ENCODE measurements at regions not wholly inside any gene's neighbourhood (a gene's known extent, or its start where the extent isn't known, plus 50 kb on each side); places are given as distances from the start of the nearest gene placed in this dataset.

DNA sequence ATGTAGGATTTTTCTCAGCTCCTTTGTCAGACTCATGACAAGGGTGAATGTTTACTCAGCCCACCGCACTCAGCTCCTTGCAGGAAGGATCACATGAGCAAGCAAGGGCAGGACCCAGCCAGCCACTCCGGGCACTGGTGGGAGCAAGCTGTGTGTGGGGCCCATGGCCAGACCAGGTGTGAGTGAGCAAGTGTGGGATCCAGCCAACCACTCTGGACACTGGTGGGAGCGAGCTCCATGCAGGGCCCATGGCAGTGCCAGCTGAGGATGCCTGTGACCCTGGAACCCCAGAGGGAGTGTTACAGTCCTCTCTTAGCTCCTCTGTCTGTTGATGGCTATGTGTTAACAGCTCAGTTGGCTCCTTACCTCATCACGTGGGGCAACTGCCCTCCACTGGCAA, 2750.6 kb downstream of the PCDH7 start:
- H2AFZ ChIP-seq (ENCODE audit: insufficient read depth, low read depth, low read length, poor library complexity, severe bottlenecking), result no peak overlapping the region
- TF ChIP-seq, protein P1, sequence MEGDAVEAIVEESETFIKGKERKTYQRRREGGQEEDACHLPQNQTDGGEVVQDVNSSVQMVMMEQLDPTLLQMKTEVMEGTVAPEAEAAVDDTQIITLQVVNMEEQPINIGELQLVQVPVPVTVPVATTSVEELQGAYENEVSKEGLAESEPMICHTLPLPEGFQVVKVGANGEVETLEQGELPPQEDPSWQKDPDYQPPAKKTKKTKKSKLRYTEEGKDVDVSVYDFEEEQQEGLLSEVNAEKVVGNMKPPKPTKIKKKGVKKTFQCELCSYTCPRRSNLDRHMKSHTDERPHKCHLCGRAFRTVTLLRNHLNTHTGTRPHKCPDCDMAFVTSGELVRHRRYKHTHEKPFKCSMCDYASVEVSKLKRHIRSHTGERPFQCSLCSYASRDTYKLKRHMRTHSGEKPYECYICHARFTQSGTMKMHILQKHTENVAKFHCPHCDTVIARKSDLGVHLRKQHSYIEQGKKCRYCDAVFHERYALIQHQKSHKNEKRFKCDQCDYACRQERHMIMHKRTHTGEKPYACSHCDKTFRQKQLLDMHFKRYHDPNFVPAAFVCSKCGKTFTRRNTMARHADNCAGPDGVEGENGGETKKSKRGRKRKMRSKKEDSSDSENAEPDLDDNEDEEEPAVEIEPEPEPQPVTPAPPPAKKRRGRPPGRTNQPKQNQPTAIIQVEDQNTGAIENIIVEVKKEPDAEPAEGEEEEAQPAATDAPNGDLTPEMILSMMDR (IDR thresholded peaks at IDR 0.05), result no peak
- H3K36me3 ChIP-seq (replicated peaks in 1 of 2; ENCODE audit: control insufficient read depth in 1 of 2, insufficient read depth in 2 of 2, low read length in 2 of 2), result no peaks in the 10 kb centered on the region
- H3K27me3 Mint-ChIP-seq (ENCODE audit: low read depth in 3 of 3), result no peaks in the 10 kb centered on the region
- intact Hi-C loops (cut with micrococcal nuclease), result no loop called here
- H3K27ac ChIP-seq (ENCODE audit: low read depth in 1 of 2, low read length in 2 of 2), result no peak overlapping the region
- H3K27ac Mint-ChIP-seq, result no peak overlapping the region
- no peaks in the 10 kb centered on the region for H3K36me3 Mint-ChIP-seq
- no peaks in the 10 kb centered on the region for H4K20me1 ChIP-seq (ENCODE audit: insufficient read depth, low read length)
- WGBS (ENCODE audit: insufficient coverage), result 92% methylated on average over 4 of the region's 4 CpGs
- no peak overlapping the region for H3K9ac ChIP-seq (ENCODE audit: insufficient read depth, low read length, poor library complexity, severe bottlenecking)
- no peak overlapping the region for H3K4me3 Mint-ChIP-seq
- peaks cover 0 to 13% (median 0%) of the 10 kb centered on the region in 7 donors for H3K9me3 Mint-ChIP-seq
- no peaks in the 10 kb centered on the region for H3K79me2 ChIP-seq (ENCODE audit: insufficient read depth, low read length)
- H3K4me2 ChIP-seq (replicated peaks; ENCODE audit: extremely low read depth, low read length, poor library complexity, severe bottlenecking), result no peak overlapping the region
- no peaks in the 10 kb centered on the region for H3K27me3 ChIP-seq (ENCODE audit: control insufficient read depth in 2 of 2, insufficient read depth in 2 of 2, low read length in 2 of 2)
- H3K4me1 Mint-ChIP-seq, result no peaks in the 10 kb centered on the region
- no peak overlapping the region for H3K4me3 ChIP-seq (replicated peaks in 1 of 3; ENCODE audit: low read depth in 2 of 3, low read length in 3 of 3)
- peaks cover 3 to 12% of the 10 kb centered on the region in 2 donors for H3K9me3 ChIP-seq (replicated peaks in 1 of 2; ENCODE audit: control insufficient read depth in 1 of 2, insufficient read depth in 1 of 2, low read length in 2 of 2)
- H3K4me1 ChIP-seq (ENCODE audit: control insufficient read depth in 1 of 2, insufficient read depth in 2 of 2, low read length in 2 of 2), result no peaks in the 10 kb centered on the region
- DNase-seq, result no peak

DNA sequence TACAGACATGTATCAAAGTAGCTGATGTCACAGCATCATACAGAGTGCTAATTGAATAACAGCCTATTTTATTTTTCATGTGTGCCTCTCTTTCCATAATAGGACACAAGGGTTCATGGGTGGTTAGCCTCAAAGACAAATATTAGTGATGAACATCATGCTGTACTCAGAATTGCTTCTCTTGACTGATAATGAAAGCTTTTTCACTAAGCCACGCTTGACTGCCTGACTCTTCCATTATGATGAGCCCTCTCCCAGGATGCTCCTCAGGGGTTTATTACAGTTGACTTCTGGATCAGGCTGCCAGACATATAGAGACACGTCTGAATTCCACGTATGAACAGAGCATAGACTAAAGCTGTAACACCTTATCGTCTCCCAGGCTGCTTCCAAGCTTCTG, 2757.5 kb downstream of the PCDH7 start:
- 74% methylated on average over 3 of the region's 4 CpGs for WGBS (ENCODE audit: insufficient coverage)
- intact Hi-C loops (cut with micrococcal nuclease), result no loop called here
- H3K9ac ChIP-seq (ENCODE audit: insufficient read depth, low read length, poor library complexity, severe bottlenecking), result no peak overlapping the region
- H3K79me2 ChIP-seq (ENCODE audit: insufficient read depth, low read length), result no peaks in the 10 kb centered on the region
- TF ChIP-seq, protein P1 (IDR thresholded peaks at IDR 0.05), result no peak
- H3K9me3 ChIP-seq (replicated peaks in 1 of 2; ENCODE audit: control insufficient read depth in 1 of 2, insufficient read depth in 1 of 2, low read length in 2 of 2), result no peaks in the 10 kb centered on the region
- H3K9me3 Mint-ChIP-seq, result peaks cover 0 to 3% (median 0%) of the 10 kb centered on the region in 7 donors
- no peak overlapping the region for H3K27ac ChIP-seq (ENCODE audit: low read depth in 1 of 2, low read length in 2 of 2)
- H2AFZ ChIP-seq (ENCODE audit: insufficient read depth, low read depth, low read length, poor library complexity, severe bottlenecking), result no peak overlapping the region
- H3K4me2 ChIP-seq (replicated peaks; ENCODE audit: extremely low read depth, low read length, poor library complexity, severe bottlenecking), result no peak overlapping the region
- H3K4me1 ChIP-seq (ENCODE audit: control insufficient read depth in 1 of 2, insufficient read depth in 2 of 2, low read length in 2 of 2), result no peaks in the 10 kb centered on the region
- H3K4me3 Mint-ChIP-seq, result no peak overlapping the region
- H3K36me3 ChIP-seq (replicated peaks in 1 of 2; ENCODE audit: control insufficient read depth in 1 of 2, insufficient read depth in 2 of 2, low read length in 2 of 2), result no peaks in the 10 kb centered on the region
- H4K20me1 ChIP-seq (ENCODE audit: insufficient read depth, low read length), result no peaks in the 10 kb centered on the region
- no peaks in the 10 kb centered on the region for H3K27me3 ChIP-seq (ENCODE audit: control insufficient read depth in 2 of 2, insufficient read depth in 2 of 2, low read length in 2 of 2)
- no peaks in the 10 kb centered on the region for H3K27me3 Mint-ChIP-seq (ENCODE audit: low read depth in 3 of 3)
- H3K4me3 ChIP-seq (replicated peaks in 1 of 3; ENCODE audit: low read depth in 2 of 3, low read length in 3 of 3), result no peak overlapping the region
- no peak overlapping the region for H3K27ac Mint-ChIP-seq
- no peak for DNase-seq
- no peaks in the 10 kb centered on the region for H3K36me3 Mint-ChIP-seq
- H3K4me1 Mint-ChIP-seq, result no peaks in the 10 kb centered on the region
